GM23248 (cell line): ENCODE measurements at regions not wholly inside any gene's neighbourhood (a gene's known extent, or its start where the extent isn't known, plus 50 kb on each side); places are given as distances from the start of the nearest gene placed in this dataset.

Source experiments
- EZH2 ChIP-seq: fragments of 200-600 bp; sonication (generic); IDR thresholded peaks from 2 replicates; pipeline ENCODE4 v1.6.1; 2018; ENCODE audit warnings: antibody characterized with exemption, mild to moderate bottlenecking; ENCODE audit not compliant: insufficient read depth, poor library complexity, severe bottlenecking
- EZH2phosphoT487 ChIP-seq: fragments of 200-600 bp; sonication (generic); IDR thresholded peaks from 2 replicates; pipeline ENCODE4 v1.6.1; 2018; ENCODE audit warnings: antibody characterized with exemption, moderate library complexity, mild to moderate bottlenecking, low read depth; ENCODE audit not compliant: insufficient read depth

GRCh38 chr3:5505163-5505562 lies 317.7 kb downstream of the EDEM1 start:
- TF ChIP-seq EZH2 (no peak), EZH2phosphoT487 (no peak)
